HG02870 (cell line): ENCODE measurements at regions not wholly inside any gene's neighbourhood (a gene's known extent, or its start where the extent isn't known, plus 50 kb on each side); places are given as distances from the start of the nearest gene placed in this dataset.

ENCODE experiments used
- ATAC-seq: cut with Tn5 transposase; IDR thresholded peaks from one replicate; pipeline ENCODE4 v1.9.1; 2021; ENCODE audit warnings: mild to moderate bottlenecking, moderate library complexity; ENCODE audit not compliant: unreplicated experiment

- no peak for ATAC-seq
Observed at GRCh38 chr1:84759756-84760155, 69.5 kb upstream of the SSX2IP start.

DNA sequence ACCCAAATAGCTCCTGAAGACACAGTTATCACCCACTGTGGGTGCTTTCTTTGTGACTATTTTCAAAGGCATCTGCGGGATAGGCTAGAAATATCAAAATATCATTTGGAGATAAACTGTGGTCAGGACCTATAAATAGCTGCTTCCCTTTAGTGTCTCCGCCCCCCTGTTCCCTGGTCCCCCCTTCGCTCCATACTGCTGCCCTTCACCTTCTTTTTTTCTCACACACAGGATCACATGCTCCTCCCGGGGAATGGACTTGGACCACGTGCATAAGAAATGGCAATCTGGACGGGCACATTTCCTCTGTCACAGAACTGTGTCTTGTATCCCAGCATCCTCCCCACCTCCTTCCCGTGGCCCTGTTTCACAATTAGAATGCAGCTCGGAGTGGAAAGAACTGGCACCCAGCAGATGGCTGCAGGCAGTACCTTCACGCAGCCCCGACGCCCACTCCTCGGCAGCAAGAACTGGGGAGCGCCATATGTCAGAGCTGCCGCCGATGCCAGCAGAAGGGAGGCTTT, 68.8 kb upstream of the SSX2IP start:
- ATAC-seq, result no peak

GRCh38 chr1:84758476-84758875, 68.2 kb upstream of the SSX2IP start:
- no peak for ATAC-seq

DNA sequence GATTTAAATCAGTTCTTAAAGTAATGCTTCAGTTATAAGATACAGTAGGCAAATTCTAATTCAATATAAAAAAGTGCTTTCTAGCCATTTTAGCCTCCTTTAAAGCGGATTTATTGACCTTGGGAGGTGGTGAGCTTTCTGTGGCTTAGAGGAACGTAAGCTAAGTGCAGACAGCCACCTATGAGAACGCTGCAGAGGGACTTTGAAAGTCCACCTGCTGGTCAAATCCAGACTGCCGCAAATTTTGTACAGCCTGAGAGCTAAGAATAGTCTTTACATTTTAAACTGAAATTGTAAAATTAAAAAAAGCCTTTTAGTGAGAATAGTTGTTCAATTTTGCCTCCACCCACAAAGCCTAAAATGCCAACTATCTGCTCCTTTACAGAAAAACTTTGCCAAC, 67.0 kb upstream of the SSX2IP start:
- ATAC-seq, result no peak

DNA sequence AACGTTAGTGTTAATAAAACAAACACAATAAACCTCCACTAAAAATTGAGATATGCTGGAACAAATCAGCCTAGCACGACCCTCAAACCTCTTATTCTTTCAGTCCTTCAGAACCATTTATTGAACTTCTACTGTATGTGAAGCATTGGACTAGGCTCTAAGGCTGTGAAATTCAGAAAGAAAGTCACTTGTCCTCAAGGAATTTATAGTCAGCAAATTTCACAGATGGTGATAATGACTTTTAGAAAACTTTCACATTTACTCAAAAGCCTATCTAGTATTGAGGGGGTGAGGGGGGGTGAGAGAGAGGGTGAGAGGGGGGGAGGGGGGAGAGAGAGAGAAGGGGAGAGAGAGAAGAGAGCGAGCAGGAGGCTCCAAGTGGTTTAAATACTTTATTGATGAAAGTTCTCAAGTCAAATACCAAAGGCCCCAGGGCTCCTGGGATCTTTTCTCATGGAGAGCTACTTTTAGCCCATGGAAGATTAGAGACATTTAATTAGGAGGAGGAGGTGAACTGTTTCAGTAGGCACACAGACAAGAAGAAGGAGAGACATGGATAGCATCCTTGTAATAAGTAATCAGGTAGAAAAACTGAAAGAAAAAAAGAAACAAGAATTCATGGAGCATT, 66.3 kb upstream of the SSX2IP start:
- no peak for ATAC-seq

GRCh38 chr1:84756001-84756400, 65.7 kb upstream of the SSX2IP start:
- ATAC-seq, result no peak

DNA sequence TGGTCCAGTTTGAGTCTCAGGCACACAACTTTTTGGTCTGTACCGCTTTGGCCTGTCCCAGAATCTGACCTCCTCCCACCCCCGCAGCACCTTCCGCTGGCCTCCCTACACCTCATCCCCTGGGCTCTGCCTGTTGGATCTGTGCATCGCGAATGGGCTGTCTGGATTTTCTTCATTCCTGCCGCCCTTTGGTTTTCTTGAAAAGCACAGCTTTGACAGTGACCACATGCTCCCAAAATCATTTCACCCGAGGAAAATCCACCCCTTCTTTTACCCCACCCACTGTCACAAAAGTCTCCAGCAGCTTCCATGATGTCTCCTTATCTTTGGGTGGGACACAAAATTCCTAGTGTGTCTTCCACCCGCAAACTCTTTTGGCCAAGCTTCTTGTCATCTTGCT, 65.0 kb upstream of the SSX2IP start:
- ATAC-seq, result no peak

DNA sequence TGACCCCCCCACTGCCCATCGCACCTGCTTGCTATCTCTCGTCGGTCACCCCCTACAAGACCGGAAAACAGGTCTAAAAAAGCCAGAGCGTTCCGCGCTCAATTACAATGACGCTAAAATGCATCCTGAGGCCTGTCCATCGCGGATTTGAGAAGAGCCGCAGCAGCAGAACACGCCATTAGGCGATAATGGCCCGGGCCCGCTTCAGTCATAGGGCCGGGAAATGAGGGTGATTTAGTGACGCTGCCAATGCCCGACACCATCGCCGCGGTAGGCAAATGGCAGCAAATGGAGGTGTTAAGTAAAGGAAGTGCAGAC, 64.1 kb upstream of the SSX2IP start:
- no peak for ATAC-seq

DNA sequence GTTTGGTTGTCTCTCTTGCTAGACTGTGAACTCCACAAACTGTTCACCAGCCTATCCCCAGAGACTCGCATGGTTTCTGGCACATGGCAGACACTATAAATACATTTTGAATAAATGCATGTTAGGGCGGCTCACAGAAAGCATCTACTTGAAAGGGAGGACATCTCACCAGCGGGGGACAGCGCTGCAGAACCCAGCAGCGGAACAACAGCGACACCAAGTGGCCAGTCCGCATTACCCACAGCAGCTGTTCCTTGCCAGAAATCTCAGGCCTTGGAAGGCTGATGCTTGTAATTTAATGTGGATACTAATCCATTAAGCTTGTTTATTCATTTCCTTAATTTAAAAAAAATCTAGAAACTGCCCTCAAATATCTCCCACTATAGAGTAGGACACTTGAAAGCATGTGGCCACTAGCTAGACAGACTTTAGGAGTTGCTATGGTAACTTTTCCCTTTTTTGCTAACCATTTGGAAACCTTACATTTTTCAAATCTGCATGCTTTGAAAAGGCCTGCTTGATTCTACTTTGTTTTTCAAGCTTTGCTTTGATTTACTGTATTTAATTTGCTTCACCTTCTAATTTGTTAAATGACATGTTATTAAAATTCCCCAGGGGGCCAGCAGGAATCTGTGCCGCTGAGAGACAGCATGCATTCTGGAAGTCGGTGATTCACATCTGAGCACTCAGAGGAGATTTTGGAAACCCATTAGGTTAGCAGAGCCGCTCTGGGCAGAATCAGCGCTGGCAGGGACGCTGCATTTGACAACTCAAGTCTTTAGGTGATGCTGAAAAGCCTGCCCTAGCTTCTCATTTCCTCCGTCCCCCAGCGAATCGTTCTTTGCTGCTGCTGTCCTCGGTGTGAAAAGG, 63.5 kb upstream of the SSX2IP start:
- peak; percentile 70 for ATAC-seq

DNA sequence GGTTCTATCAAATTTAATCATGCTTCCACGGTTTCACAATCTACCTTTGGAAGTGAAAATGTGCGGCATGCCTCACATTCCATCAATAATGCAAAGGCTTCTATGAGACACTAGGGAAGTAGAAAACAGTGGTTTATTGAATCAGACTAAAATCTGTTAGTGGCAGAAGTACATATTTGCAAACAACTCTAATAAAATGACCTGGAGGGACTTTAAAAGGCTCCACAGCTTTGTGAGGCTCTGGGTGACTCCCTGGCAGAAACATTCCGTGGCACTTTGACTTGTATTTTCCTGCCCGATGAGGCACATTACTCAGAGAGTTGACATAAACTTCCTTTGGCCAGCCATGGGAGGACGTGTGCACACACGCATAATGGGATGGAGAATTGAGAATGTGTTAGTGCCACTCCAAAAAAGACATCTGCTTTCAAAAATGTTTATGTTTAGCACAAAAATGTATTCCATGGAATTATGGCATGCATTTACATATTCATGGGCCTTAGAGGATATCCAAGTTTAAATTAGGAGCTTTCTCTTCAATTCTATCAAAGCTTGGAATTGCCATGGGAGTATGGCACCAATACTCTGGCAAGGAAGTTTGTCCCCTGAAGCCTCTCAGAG, 60.0 kb upstream of the SSX2IP start:
- no peak for ATAC-seq

DNA sequence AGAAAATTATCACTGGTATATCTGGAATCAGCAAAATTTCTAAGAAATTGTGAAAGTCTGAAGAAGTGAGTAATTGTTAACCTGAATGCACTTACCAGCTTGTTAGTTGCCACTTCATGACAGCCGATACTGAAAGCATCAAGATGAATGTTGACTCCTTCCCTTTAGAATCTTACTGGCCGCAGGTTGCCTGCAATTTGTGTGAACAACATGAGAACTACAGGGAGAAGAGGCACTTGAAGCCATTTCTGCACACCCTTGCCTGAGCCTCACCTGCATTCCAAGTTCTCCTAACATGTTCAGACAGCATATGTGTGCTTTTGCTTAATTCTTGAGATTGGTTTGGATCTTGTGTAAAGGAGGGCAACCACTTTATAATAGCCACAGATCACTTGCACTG, 59.2 kb upstream of the SSX2IP start:
- ATAC-seq, result no peak

DNA sequence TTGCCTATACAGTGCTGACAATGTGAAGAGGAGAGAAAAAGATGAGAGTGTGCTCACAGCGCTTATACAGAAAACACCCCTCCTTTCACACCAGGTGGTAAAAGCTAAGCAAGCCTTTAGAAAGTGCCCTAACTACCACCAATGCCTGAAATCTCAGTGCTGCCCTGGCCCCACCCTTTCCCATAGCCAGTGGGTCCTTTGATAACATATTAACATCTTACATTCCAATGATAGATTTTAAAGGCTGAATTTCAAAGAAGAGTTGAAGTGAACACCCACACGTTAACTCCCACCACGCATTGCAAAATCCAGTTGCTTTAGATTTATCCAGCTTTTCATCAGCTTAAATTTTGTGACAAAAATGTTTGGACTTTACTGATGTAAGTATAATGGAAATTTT, 58.1 kb upstream of the SSX2IP start:
- no peak for ATAC-seq

DNA sequence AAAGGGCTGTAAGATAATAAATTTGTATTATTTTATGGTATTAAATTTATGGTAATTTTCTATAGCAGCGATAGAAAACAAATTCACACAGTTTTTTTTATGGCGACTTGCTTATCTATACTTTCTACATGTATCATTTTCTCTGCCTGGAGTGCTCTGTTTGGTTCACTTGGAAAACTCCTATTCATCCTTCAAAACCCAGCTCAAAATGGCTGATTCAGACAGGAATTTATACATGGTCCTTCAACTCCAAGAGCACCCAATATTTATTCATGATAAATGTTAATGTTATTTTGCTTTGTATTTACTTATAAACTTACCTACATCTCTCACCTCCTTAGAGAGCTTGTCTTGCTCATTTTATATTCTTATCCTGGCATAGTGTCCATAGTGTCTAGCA, 55.6 kb upstream of the SSX2IP start:
- ATAC-seq, result no peak

GRCh38 chr1:84743896-84744295, 53.6 kb upstream of the SSX2IP start:
- ATAC-seq, result no peak

- ATAC-seq, result peak; percentile 96
Observed at GRCh38 chr1:84742653-84743052, 52.4 kb upstream of the SSX2IP start.

- no peak for ATAC-seq
Observed at GRCh38 chr1:84740050-84740714, 49.9 kb upstream of the SSX2IP start.
